GM10266 (cell line): ENCODE measurements at regions not wholly inside any gene's neighbourhood (a gene's known extent, or its start where the extent isn't known, plus 50 kb on each side); places are given as distances from the start of the nearest gene placed in this dataset.

Source experiments
- DNase-seq: peaks from one replicate; pipeline ENCODE4 v3.0.0; 2012; ENCODE audit errors: extremely low spot score
- CTCF ChIP-seq: IDR thresholded peaks from 2 replicates; pipeline ENCODE4 v1.5.1; 2012; ENCODE audit warnings: mild to moderate bottlenecking, low read depth; ENCODE audit not compliant: control insufficient read depth, insufficient read depth; ENCODE audit errors: missing control alignments

DNA sequence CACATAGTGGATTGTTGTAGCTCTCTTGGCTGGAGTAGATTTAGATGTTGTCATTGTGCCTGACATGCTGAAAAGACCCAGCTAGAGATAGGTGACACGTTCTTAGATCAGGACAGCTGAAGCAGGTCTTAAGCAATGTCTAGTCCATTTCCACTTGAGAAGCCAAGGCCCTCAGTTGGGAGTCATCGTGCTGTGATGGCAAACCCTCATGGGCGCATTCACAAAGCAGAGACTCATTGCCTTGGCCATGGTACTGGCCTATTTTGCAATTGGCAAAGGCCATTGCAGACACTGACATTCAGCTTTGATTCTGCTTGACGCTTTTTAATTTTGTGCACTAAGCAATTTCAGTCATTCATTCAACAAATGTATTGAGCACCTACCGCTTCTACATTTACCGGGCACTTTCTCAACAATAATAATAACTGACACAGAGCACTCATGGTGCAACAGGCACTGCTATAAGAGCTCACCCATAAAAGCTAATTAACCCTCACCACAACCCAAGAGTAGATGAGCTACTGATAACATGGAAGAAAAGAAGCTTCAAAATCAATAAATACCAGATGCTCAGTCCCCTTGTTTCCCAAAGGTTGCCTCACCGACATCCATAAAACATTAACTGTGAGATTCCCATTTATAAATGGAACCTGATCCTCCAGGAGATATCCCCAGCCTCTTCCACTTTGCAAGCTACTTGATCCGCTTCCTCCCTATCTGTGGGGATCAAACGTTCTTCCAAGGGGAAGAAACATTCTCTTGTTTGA lies 200.1 kb downstream of the TLE3 start:
- no peak for TF ChIP-seq CTCF
- no peak for DNase-seq

DNA sequence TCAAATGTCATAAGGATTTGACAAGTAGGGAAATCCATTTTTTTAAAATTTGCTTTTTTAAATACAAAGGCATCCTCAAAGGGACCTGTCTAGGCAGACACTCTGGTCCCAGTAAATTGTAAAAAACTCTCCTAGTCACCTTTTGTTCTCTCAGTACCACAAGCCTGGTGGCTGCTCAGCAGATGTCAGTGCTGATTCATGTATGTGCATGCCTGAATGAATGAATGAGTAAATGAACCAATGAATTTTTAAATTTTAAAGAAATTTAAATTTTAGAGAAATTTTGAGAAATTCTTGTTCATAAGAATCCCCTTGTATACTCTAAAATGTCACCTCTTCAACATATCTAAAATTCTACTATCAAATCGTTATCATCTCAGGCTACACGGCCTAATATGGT lies 199.5 kb downstream of the TLE3 start:
- DNase-seq = no peak
- no peak for TF ChIP-seq CTCF

DNA sequence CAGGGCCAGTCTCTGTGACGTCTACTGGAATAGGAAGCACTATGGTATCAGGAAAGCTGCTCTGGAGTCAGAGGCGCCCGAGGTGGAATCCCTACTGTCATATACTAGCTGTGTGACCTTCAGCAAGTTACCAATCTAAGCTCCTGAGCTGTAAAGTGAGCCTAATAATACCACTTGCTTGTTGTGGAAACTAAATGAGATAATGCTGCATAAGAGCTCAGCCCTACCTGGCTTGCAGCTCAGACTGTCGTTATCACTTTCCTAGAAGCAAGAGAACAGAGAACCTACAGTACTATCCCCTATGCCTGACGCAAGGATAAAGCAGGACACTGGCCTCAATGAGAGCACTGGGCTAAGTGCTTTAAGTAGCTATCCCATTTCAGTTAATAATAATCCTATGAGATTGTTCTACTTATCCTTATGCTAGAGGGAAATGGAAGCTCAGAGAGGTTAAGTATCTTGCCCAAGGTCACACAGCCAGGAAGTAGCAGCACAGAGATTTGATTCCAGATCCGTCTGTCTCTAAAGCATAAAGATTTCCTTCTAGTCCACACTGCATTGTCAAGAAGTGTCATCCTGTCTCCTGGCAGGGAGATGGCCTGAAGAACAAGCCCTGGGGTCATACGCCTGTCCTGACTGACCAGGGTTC lies 195.2 kb downstream of the TLE3 start:
- no peak for DNase-seq
- no peak for TF ChIP-seq CTCF

- TF ChIP-seq CTCF = no peak
- DNase-seq = no peak
Measured at GRCh38 chr15:69903470-69904469, 193.9 kb downstream of the TLE3 start.

DNA sequence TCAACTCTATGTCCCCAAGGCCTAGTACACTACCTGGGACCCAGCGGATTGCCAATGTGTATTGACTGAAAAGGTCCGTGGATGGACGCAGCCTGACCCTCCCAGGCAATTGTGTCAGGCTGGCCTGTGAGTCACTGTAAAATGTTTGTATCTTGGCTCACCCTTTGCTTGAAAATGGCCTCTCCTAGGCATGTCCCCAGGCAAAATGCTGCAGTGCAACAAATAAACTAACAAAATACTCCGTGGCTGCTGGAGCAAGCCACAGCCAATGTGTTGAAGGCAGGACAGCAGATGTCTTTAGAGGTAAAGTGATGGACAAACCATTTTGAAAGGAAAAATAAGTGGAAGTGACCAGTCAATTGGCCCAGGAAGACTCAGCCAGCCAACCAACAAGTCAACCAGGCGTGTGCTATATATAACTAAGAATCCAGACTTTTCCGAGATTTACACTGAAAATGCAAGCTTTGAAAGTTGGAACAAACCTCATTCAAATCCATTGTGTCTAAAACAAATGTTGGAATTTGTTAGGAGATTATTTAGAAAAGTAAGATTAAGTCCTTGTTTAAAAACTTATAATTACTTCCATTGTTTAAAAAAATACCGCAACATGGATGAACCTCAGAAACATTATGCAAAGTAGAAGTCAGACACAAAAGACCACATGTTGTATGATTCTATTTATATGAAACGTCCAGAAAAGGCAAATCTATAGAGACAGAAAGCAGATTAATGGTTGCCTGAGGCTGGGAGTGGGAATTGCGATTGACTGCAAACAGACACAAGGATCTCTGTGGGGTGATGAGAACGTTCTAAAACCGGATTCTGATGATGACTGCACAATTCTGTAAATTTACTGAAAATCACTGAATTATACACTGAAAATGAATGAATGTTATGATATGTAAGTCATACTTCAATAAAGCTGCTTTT lies 191.2 kb downstream of the TLE3 start:
- no peak for TF ChIP-seq CTCF
- DNase-seq = no peak

DNA sequence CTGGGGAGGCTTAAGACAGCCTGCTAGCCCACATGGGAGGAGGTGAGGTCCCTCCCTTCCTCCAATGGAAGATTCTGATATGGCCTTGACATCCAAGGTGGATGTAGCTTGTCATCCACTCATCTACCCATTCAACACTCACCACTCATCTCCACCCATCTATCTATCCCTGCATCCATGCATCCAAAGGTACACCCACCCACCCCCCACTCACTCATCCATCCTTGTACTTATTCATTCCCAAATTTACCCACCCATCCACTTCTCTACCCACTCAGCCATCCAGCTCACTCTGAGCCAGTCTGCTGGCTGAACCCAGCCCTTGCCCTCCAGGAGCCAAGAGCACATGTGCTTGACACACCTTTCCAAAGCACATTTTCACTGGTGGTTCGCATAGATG lies 189.7 kb downstream of the TLE3 start:
- no peak for TF ChIP-seq CTCF
- no peak for DNase-seq
